ENCODE measurements at regions not wholly inside any gene's neighbourhood (a gene's known extent, or its start where the extent isn't known, plus 50 kb on each side); places are given as distances from the start of the nearest gene placed in this dataset.

DNA sequence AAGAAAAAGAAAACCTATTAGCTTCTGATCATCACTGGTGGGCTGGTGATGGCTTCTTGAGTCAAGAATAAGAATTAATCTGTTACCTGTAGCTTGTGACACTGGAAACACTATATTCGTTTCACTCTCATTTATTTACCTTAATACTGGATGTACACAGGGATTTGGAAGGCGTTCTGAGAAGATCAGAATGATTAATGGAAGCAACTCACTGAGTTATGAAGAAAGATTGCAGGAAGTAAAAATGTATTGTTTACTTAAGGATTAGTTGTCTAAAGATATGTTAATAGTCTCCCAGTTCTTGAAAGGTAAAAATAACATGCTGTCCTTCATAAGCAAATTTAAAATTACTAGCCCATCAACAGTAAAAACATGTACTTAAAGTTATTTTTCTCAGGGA lies 644.9 kb upstream of the NCAM2 start:
- TF ChIP-seq SUZ12 (IDR thresholded peaks at IDR 0.05) (no peak), HDGF (IDR thresholded peaks at IDR 0.05; ENCODE audit: borderline replicate concordance) (no peak), L3MBTL2 (conservative IDR thresholded peaks at IDR 0.05) (no peak), FOXM1 (IDR thresholded peaks at IDR 0.05; ENCODE audit: borderline replicate concordance) (no peak), BHLHE40 (IDR thresholded peaks at IDR 0.05; ENCODE audit: borderline replicate concordance) (no peak), ARNT (IDR thresholded peaks at IDR 0.05) (no peak), ELF4 (IDR thresholded peaks at IDR 0.05) (no peak), CTBP1 (IDR thresholded peaks at IDR 0.05; ENCODE audit: borderline replicate concordance) (no peak), NFRKB (IDR thresholded peaks at IDR 0.05) (no peak)

Data from HEK293T (cell line).